ENCODE measurements at regions not wholly inside any gene's neighbourhood (a gene's known extent, or its start where the extent isn't known, plus 50 kb on each side); places are given as distances from the start of the nearest gene placed in this dataset.

GRCh38 chr4:183828125-183828524 lies 77.0 kb upstream of the STOX2 start:
- Mint-ChIP-seq H3K4me3 (no peak overlapping the region), H3K27me3 (no peaks in the 10 kb centered on the region), H3K9me3 (no peaks in the 10 kb centered on the region), H3K27ac (no peak overlapping the region), H3K36me3 (ENCODE audit: low read depth) (no peaks in the 10 kb centered on the region), H3K4me1 (peaks cover 5% of the 10 kb centered on the region)
- DNase-seq = no peak
- ATAC-seq = no peak

DNA sequence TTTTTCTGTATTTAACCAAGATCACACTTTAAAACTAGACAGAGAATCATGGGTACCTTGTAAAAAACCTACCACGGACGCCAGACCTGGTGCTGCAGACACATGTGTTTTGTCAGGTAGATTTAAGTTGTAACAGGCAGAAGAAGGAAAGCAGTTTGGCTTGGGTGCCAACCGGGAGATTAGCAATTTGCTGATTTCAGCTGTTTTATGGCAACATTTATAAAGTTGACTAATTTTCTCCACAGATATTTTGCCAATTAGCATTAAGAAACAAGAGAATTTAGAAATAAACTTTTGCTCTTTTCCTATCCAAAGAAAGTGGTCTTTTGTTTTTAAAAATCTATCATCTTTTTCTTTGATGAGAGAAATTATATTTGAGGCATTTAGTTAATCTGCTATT lies 76.3 kb upstream of the STOX2 start:
- Mint-ChIP-seq H3K27ac (no peak overlapping the region), H3K4me1 (peaks cover 5% of the 10 kb centered on the region), H3K36me3 (ENCODE audit: low read depth) (no peaks in the 10 kb centered on the region), H3K4me3 (no peak overlapping the region), H3K27me3 (no peaks in the 10 kb centered on the region), H3K9me3 (no peaks in the 10 kb centered on the region)
- ATAC-seq (no peak), DNase-seq (no peak)

DNA sequence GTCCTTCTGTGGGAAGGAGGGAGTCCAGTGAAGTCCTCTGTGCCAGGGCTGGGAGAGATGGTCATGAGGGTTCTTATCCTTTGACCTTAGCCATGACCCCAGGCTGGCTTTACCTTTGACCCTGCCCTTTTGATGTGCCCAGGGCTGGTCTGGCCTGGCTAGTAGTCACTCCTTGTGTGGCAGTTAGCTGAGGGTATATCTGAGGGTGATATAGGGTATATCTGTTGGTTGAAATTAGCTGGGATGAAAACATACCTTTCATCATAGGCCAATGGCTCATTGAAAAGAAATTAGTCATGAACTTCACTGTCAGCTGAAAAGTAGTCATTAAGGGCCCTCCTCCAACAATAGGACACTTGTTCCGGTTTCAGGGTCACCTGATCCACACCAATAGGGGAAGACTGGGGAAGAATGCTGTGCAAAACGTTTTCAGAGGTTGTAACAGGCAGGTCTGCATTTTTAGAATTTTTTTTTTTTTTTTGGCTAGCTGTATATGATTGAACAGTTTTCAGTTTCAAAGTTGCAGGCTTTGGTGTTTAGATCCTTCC lies 74.6 kb upstream of the STOX2 start:
- Mint-ChIP-seq H3K4me3 (no peak overlapping the region), H3K36me3 (ENCODE audit: low read depth) (no peaks in the 10 kb centered on the region), H3K9me3 (no peaks in the 10 kb centered on the region), H3K4me1 (peaks cover 5% of the 10 kb centered on the region), H3K27ac (no peak overlapping the region), H3K27me3 (no peaks in the 10 kb centered on the region)
- ATAC-seq (no peak), DNase-seq (no peak)

DNA sequence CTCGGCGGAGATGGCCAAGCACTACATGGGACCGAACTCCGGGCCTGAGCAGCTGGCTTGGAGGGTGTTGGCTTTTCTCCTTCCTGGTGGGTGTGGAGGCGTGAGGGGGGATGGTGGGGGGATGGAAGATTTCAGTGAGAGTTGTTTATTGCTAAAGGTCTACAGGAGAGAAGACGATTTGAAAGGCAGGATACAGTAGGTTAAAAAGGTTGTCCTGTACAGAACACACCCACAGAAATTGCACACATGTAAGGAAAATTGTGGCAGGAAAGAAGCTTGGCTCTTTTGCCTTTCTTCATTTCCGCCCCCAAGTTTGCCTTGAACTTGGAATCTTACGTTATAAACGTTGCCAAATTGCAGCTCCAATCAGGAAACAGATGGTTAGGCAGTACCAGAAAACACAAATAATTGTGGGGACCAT lies 74.1 kb upstream of the STOX2 start:
- no peaks in the 10 kb centered on the region for H3K9me3 Mint-ChIP-seq
- H3K4me1 Mint-ChIP-seq = peaks cover 5% of the 10 kb centered on the region
- ATAC-seq = no peak
- DNase-seq = no peak
- no peaks in the 10 kb centered on the region for H3K36me3 Mint-ChIP-seq (ENCODE audit: low read depth)
- H3K27me3 Mint-ChIP-seq = no peaks in the 10 kb centered on the region
- H3K27ac Mint-ChIP-seq = no peak overlapping the region
- no peak overlapping the region for H3K4me3 Mint-ChIP-seq

- Mint-ChIP-seq H3K27me3 (no peaks in the 10 kb centered on the region), H3K4me3 (no peak overlapping the region), H3K27ac (no peak overlapping the region), H3K4me1 (peaks cover 5% of the 10 kb centered on the region), H3K36me3 (ENCODE audit: low read depth) (no peaks in the 10 kb centered on the region), H3K9me3 (no peaks in the 10 kb centered on the region)
- DNase-seq (no peak), ATAC-seq (no peak)
These were observed 73.4 kb upstream of the STOX2 start for GRCh38 chr4:183831683-183832082.

GRCh38 chr4:183832776-183833450 lies 72.2 kb upstream of the STOX2 start:
- DNase-seq (no peak), ATAC-seq (no peak)
- H3K36me3 Mint-ChIP-seq (ENCODE audit: low read depth) = no peaks in the 10 kb centered on the region
- H3K4me1 Mint-ChIP-seq = peaks cover 4% of the 10 kb centered on the region
- no peak overlapping the region for H3K27ac Mint-ChIP-seq
- H3K9me3 Mint-ChIP-seq = no peaks in the 10 kb centered on the region
- peaks cover 5% of the 10 kb centered on the region for H3K27me3 Mint-ChIP-seq
- no peak overlapping the region for H3K4me3 Mint-ChIP-seq

- no peaks in the 10 kb centered on the region for H3K4me1 Mint-ChIP-seq
- H3K36me3 Mint-ChIP-seq (ENCODE audit: low read depth) = no peaks in the 10 kb centered on the region
- no peaks in the 10 kb centered on the region for H3K9me3 Mint-ChIP-seq
- H3K27me3 Mint-ChIP-seq = peaks cover 5% of the 10 kb centered on the region
- ATAC-seq = no peak
- H3K27ac Mint-ChIP-seq = no peak overlapping the region
- H3K4me3 Mint-ChIP-seq = no peak overlapping the region
- no peak for DNase-seq
These were observed 70.9 kb upstream of the STOX2 start for GRCh38 chr4:183834252-183834651.

DNA sequence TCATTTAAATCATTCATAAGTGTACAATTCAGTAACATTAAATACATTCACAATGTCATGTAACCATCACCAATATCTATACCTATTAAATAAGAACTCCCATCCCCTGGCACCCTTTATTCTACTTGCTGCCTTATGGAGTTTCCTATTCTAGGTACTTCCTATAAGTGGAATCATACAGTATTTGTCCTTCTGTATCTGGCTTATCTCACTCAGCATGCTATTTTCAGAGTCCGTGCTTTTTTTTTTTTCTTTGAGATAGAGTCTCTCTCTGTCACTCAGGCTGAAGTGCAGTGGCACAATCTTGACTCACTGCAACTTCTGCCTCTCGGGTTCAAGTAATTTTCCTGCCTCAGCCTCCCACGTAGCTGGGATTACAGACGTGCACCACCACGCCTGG lies 67.9 kb upstream of the STOX2 start:
- no peaks in the 10 kb centered on the region for H3K9me3 Mint-ChIP-seq
- no peaks in the 10 kb centered on the region for H3K4me1 Mint-ChIP-seq
- H3K27ac Mint-ChIP-seq = no peak overlapping the region
- DNase-seq (no peak), ATAC-seq (no peak)
- no peak overlapping the region for H3K4me3 Mint-ChIP-seq
- peaks cover 8% of the 10 kb centered on the region for H3K27me3 Mint-ChIP-seq
- H3K36me3 Mint-ChIP-seq (ENCODE audit: low read depth) = no peaks in the 10 kb centered on the region

GRCh38 chr4:183838987-183839712 lies 66.0 kb upstream of the STOX2 start:
- Mint-ChIP-seq H3K36me3 (ENCODE audit: low read depth) (no peaks in the 10 kb centered on the region), H3K27ac (no peak overlapping the region), H3K4me1 (no peaks in the 10 kb centered on the region), H3K27me3 (peaks cover 8% of the 10 kb centered on the region), H3K4me3 (no peak overlapping the region), H3K9me3 (no peaks in the 10 kb centered on the region)
- no peak for ATAC-seq
- no peak for DNase-seq

DNA sequence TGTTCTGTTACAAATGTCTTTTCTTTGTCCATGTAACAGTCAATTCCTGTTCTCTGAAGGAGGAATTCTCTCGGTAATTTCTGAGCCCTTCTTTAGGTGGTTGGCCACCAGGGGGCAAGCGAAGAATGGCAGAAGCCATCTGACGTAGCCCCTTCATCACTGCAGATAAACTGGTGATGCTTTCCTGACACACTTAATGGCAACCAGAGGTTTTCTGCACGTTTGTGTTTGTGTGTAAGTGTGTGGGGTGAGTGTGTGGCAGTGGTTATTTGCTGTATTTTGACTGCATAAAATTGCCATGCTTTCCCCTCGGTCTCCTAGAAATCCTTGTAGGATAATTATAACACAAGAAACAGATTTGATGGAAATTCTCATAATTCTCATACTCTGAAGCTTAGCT lies 64.8 kb upstream of the STOX2 start:
- ATAC-seq (peak; percentile 59), DNase-seq (peak; percentile 72)
- Mint-ChIP-seq H3K27ac (no peak overlapping the region), H3K4me1 (no peaks in the 10 kb centered on the region), H3K4me3 (no peak overlapping the region), H3K9me3 (no peaks in the 10 kb centered on the region), H3K27me3 (peaks cover 14% of the 10 kb centered on the region), H3K36me3 (ENCODE audit: low read depth) (no peaks in the 10 kb centered on the region)

DNA sequence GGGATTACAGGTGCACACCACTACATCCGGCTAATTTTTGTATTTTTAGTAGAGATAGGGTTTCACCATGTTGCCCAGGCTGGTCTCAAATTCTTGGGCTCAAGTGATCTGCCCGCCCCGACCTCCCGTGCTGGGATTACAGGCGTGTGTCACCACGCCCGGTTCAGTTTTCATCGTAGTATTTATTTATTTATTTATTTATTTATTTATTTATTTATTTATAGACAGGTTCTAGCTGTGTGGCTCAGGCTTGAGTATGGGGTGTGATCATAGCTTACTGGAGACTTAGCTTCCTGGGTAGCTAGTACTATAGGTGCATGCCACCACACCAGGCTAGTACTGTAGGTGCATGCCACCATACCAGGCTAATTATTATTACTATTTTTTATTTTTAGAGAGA lies 64.1 kb upstream of the STOX2 start:
- Mint-ChIP-seq H3K36me3 (ENCODE audit: low read depth) (no peaks in the 10 kb centered on the region), H3K9me3 (no peaks in the 10 kb centered on the region), H3K4me3 (no peak overlapping the region), H3K27ac (no peak overlapping the region), H3K27me3 (peaks cover 14% of the 10 kb centered on the region), H3K4me1 (no peaks in the 10 kb centered on the region)
- ATAC-seq (no peak), DNase-seq (no peak)

DNA sequence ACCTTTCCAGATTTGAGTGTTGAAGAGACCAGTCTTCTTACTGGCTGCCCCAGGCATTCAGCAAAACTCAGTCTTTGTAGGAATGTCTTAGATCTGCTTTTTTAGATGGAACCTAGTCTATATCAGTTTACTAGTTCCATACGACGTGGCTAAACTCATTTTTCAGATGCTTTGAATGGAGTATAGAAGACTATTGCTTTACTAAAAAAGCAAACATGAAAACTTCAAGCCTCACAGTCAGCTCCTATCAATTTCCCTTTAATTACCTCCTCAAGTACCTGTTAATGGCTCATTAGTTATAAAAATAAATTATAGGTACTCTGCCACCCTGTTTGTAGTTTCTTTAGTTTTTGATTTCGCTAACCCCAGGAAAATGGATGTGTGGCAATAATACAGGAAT lies 63.0 kb upstream of the STOX2 start:
- Mint-ChIP-seq H3K4me3 (no peak overlapping the region), H3K27ac (no peak overlapping the region), H3K36me3 (ENCODE audit: low read depth) (no peaks in the 10 kb centered on the region), H3K9me3 (peaks cover under 1% of the 10 kb centered on the region), H3K27me3 (peaks cover 20% of the 10 kb centered on the region), H3K4me1 (no peaks in the 10 kb centered on the region)
- DNase-seq (no peak), ATAC-seq (no peak)

- ATAC-seq (no peak), DNase-seq (no peak)
- H3K4me1 Mint-ChIP-seq = no peaks in the 10 kb centered on the region
- H3K27me3 Mint-ChIP-seq = peaks cover 22% of the 10 kb centered on the region
- no peak overlapping the region for H3K4me3 Mint-ChIP-seq
- peaks cover 8% of the 10 kb centered on the region for H3K9me3 Mint-ChIP-seq
- no peaks in the 10 kb centered on the region for H3K36me3 Mint-ChIP-seq (ENCODE audit: low read depth)
- H3K27ac Mint-ChIP-seq = no peak overlapping the region
These were observed 61.8 kb upstream of the STOX2 start for GRCh38 chr4:183843248-183843671.

DNA sequence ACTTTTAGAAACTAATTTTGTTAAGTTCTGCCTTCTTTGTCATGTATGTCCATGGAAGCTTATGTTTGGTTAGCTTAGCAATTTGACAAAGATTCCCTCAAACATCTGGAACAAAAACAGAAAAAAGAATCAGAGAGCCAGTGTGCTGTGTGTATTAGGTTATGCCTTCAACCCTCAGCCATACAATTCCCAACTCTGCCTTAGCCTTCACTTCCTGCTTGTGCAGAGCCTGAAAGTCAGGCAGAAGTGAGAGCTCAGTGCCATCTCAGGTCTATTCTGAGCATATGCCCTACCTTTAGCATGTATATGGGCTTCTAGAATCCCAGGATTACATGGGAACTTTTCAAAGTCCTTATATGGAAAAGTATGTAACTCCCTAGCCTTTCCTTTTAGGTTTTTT lies 58.2 kb upstream of the STOX2 start:
- peaks cover 31% of the 10 kb centered on the region for H3K27me3 Mint-ChIP-seq
- H3K36me3 Mint-ChIP-seq (ENCODE audit: low read depth) = no peaks in the 10 kb centered on the region
- no peak for ATAC-seq
- H3K4me3 Mint-ChIP-seq = no peak overlapping the region
- DNase-seq = no peak
- H3K27ac Mint-ChIP-seq = no peak overlapping the region
- H3K4me1 Mint-ChIP-seq = no peaks in the 10 kb centered on the region
- peaks cover 8% of the 10 kb centered on the region for H3K9me3 Mint-ChIP-seq

DNA sequence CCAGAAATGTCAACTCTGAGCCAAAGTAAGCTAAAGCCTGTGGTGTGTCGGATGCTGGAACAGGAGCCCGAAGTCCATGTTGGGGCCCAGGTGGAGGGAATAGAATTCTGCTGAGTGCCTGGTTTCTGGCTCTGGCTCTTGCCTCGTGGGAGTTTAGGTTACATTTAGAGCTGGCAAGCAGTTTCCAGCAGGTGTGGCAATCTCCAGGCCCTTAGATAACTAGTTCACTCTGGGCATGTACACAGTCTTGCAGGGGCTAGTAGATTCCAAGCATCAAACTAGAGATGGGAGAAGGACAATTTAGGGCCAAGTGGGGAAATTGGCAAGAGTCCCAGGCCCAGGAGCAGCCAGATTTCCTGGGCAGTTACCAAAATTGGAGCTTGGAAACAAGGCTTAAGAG lies 56.3 kb upstream of the STOX2 start:
- no peak overlapping the region for H3K27ac Mint-ChIP-seq
- H3K4me1 Mint-ChIP-seq = no peaks in the 10 kb centered on the region
- DNase-seq = no peak
- no peak for ATAC-seq
- H3K27me3 Mint-ChIP-seq = peaks cover 29% of the 10 kb centered on the region
- peaks cover 8% of the 10 kb centered on the region for H3K9me3 Mint-ChIP-seq
- no peaks in the 10 kb centered on the region for H3K36me3 Mint-ChIP-seq (ENCODE audit: low read depth)
- no peak overlapping the region for H3K4me3 Mint-ChIP-seq
